G401 (cell line): ENCODE measurements at regions not wholly inside any gene's neighbourhood (a gene's known extent, or its start where the extent isn't known, plus 50 kb on each side); places are given as distances from the start of the nearest gene placed in this dataset.
"Not testable (repeated sequence)": the region's sequence is repeated elsewhere in the genome, so short reads cannot be mapped to it uniquely, and the experiment has no call there.

ENCODE experiments used
- DNase-seq: peaks from one replicate; pipeline ENCODE4 v3.0.0-alpha.2; 2015; ENCODE audit warnings: low spot score
- in situ Hi-C: cut with HindIII; loops from 2 replicates; pipeline ENCODE4 v1.10.0; 2016; ENCODE audit warnings: low sequenced_read_pairs, mixed read lengths

DNA sequence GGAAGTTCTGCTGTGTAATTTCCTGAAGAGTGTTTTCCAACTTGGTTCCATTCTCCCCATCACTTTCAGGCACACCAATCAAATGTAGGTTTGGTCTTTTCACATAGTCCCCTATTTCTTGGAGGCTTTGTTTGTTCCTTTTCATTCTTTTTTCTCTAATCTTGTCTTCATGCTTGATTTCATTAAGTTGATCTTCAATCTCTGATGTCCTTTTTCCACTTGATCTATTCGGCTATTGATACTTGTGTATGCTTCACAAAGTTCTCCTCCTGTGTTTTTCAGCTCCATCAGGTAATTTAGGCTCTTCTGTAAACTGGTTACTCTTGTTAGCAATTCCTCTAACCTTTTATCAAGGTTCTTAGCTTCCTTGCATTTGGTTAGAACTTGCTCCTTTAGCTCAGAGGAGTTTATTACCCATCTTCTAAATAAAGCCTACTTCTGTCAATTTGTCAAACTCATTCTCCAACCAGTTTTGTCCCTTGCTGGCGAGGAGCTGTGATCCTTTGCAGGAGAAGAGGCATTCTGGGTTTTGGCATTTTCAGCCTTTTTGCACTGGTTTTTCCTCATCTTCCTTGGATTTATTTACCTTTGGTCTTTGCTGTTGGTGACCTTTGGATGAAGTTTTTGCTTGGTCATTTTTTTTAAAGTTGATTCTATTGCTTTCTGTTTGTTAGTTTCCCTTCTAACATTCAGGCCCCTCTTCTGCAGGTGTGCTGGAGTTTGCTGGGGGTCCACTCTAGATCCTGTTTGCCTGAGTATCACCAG is 261.5 kb downstream of the FOXG1 start:
- not testable (repeated sequence) for DNase-seq

DNA sequence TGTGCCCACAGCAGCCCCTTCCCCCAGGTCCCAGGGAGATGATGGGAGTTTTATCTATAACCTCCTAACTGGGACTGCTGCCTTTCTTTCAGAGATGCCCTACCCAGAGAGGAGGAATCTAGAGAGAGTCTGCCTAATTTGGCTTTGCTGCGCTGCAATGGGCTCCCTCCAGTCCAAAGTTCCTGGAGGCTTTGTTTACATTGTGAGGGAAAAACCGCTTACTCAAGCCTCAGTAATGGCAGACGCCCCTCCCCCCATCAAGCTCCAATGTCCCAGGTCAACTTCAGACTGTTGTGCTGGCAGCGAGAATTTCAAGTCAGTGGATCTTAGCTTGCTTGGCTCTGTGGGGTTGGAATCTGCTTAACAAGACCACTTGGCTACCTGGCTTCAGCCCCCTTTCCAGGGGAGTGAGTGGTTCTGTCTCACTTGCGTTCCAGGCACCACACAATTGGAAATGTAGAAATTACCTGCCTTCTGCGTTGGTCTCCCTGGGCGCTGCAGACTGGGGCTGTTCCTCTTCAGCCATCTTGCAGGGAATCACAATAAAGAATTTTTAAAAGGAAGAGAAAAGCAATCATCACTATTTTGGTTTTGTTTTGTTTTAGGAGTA is 262.5 kb downstream of the FOXG1 start:
- DNase-seq: no peak
- in situ Hi-C loops: no loop called here

More for the DNA sequence above, 261.5 kb downstream of the FOXG1 start:
- in situ Hi-C loops: not testable (repeated sequence)

DNA sequence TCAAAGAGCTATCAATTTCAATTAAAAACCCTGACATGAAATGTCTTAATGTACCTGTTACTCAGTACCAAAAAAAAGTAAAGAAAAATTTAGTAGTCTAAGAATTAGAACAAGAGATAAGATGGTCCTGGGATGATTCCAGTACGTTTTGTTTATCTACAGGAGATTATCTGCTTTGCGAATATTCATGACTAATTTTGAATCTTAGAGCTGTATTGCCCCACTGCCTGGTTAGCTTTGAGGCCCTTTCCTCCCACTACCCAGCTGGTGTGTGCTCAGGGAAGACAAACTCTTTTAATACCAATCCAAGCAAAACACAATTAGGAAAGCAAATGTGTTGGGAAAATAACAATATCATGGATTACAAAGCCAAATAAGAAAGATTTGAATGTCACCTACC is 263.5 kb downstream of the FOXG1 start:
- in situ Hi-C loops: no loop called here
- no peak for DNase-seq

DNA sequence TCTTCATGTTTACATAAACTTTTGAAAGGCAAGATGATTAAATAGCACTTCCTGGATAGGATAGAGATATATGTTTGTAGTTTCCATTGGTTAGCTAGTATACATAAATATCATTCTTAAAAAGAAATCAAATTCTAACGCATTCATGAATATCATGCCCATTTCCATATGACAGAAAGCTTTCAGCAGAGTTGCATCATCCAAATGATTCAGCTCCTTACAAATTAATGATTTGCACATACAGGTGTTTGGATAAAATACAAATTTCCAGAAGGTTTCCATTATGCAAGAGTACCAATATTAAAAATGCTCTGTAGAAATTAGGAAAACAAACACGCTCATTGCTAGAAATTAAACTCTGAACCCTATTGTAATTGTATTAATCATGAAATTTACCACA is 264.4 kb downstream of the FOXG1 start:
- no peak for DNase-seq
- in situ Hi-C loops: no loop called here

DNA sequence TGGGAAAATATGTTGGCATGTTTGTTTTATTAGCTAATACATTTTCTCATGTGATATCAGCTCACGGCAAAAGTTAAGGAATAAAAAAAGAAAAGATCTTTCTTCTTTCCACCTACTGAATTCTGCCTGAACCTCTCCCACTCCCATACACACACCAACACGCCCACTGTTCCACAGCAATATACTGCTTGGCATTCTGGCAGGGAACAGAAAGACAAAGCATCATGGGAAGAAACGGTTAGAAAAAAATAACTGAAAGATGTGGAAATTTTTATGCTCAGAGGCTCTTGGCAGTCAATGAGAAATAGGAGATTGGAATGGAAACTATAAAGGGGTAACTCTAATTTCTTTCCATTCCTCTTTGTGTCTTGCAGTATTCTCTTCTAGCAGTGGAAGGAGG is 268.5 kb downstream of the FOXG1 start:
- DNase-seq: no peak
- in situ Hi-C loops: no loop called here

DNA sequence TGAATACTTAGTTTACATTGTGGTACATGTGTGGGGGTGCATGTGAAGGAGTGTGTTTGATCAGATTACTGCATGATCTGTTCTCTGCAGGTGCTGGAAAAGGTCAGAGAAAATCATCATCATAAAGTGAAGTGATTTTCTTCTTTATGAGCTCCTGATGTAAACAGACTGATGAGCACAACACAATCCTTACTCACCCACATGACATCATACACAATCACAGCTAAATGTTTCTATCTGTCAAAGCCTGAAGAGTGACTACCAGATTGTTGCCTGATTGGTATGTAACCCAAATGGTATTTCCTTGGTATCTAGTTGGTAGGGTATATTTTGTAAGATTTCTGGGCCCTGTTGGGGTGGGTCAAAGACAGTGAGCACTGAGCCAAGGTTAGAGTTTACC is 270.8 kb downstream of the FOXG1 start:
- no peak for DNase-seq
- in situ Hi-C loops: no loop called here

DNA sequence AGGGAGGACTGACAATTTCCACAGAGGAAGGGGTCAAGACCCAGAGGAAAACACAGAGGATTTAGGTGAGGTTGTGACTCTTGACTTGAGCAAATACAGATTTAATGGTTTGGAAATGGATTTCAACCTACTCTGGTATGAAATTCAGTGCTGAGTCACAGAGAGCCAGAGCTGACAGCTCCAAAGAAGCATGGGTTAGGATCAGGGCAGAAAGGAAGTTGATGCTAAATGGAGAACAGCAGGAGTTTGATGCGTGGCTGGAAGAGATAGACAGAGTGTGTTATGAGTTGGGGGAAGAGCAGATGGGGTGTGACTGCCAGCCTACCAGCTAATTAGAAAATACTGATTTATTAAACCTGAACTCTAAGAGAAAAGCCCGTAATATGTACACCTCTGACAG is 272.6 kb downstream of the FOXG1 start:
- no peak for DNase-seq
- in situ Hi-C loops: no loop called here

DNA sequence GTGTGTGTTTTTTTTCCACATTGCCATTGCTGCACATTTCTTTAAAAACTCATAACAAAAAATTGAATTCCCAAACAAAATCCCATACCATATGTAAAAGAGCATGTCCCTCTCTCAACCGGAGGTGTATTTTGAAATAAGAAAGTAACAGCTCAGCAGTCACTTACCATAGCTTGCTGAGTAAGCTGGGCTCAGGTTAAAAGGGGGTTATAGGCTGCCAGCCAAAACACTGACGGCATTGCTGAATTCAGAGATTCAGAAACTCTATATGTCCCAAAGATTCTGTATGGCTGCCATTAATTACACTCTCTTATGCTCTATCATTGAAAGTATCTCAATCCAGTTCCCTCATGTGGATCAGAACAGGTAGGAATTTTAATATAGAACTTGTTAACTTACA is 276.0 kb downstream of the FOXG1 start:
- in situ Hi-C loops: no loop called here
- no peak for DNase-seq

DNA sequence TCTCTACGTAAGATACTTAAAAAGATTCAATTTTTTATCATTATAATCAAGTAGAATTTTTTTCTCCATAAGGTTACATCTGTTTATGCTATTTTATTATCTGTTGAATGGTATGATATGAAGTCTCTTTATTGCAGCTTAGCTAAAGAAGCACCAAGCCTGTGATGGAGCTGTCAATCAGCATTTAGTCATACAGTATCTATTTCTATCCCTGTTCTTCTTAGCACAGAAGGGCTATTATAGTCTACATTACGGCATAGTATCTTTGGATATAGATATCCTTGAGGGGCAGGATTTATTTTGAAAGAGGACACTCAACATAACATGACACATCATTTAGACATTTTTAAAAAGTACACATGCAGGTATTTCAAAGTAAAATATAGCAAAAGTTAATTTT is 277.1 kb downstream of the FOXG1 start:
- in situ Hi-C loops: no loop called here
- DNase-seq: no peak

DNA sequence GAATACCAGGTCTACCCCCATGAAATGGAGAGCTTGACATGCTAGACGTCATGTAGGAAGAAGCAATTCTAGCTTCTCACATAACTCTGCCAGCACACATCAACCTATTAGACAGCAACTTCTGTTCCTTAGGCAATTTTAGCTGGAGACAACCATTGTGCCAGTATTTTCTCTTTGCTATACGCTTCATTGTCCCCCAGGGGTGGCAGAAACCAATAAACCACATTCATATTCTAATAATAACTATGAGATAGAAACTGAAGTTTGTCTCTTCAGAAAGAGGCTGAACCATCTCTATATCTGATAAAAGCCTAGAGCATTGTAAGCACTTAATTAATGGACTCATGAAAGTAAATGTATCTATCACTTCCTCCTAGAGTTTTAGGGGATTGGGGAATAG is 278.6 kb downstream of the FOXG1 start:
- DNase-seq: no peak
- in situ Hi-C loops: no loop called here

DNA sequence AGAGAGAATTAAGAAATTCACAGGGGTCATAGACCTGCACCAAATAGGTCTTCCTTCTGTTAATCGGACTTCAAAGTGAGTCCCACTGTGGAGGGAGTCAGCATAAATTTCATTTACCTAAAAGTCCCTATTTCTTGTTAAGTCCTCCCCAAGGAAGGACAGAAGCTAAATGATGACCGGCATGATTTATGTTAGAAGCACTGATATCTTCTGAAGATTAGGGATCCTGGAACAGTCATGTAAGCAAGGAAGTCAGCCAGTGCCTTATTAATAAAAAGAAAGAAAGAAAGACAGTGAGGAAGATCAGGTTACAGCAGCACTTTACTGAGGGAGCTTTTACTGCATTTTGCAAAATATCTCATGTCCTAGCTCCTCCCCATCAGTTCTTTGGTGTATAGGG is 287.5 kb downstream of the FOXG1 start:
- DNase-seq: no peak
- in situ Hi-C loops: no loop called here

DNA sequence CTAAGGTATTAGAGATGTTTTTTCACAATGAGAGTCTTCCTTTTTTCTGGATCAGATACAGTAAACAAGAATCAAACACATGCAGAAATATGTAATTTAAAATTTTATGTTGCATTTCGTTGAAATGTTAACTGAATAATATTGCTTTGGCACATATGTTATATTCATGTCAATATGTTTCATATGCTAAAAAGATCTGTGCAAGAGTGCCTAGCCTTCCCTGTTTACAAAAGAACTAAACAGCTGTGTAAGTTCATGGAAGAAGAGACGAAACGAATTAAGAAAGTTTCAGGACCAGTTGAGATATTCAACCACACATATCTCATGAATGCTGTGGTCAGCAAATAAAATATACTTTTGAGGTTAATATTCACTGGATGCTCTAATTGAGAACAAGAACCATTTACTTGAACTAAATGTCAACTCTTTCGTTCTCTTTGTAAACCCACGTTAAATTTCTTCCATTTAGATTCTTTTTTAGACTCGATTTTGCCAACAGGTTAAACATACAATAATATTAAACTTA is 289.5 kb downstream of the FOXG1 start:
- no peak for DNase-seq
- in situ Hi-C loops: no loop called here

DNA sequence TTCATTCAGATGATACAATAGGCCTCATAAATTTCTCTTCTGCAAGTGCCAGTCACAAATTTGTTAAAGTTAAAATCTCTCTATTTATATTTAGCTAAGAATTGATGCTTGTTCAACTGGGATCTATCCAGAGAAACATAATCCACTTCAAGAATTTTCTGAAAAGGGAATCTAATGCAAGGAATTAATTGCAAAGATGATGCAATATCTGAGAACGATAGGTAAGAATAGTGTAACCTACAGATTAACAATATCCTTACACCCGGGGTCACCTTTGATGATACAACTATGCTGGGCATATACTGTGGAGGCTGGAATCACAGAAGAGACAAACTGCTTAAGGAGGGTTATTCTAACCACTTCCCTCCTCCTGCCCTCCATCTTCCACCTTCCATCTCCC is 295.1 kb downstream of the FOXG1 start:
- DNase-seq: no peak
- in situ Hi-C loops: no loop called here

DNA sequence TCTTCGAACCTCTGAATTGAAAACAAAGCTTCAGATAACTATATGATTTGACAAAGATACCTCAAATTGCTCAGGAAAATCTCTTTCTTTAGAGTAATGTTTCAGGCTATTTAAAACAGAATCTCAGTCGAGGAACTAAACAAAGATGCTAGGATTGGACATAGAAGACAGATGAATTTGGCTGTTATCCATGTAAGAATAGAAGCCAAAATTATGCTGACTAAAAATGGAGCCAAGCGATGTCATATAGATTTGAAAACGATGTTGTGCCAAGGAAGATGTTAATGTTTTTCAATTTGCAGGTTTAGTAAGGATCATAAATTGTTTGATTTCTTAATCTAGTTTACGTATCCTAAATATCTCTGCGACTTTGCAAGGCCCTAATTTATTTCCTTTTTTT is 295.9 kb downstream of the FOXG1 start:
- no peak for DNase-seq
- in situ Hi-C loops: no loop called here

DNA sequence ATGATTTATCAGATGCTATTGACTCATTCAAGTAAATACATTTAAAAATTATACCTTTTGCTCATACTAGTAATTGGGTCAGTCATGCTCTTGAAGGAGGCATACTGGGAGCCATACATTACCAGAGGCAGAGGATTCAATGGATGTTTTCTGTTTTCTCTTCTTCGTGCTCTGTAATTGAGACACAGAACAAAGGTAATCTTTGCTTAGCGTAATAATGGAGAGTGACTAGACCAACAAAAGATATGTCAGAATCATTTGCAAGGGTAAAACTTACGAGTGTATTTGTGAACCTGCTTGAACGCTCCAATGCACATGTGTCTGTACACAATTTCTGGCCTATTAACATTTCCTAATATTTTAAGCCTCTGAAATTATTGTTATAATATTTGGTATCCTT is 296.4 kb downstream of the FOXG1 start:
- in situ Hi-C loops: no loop called here
- no peak for DNase-seq

DNA sequence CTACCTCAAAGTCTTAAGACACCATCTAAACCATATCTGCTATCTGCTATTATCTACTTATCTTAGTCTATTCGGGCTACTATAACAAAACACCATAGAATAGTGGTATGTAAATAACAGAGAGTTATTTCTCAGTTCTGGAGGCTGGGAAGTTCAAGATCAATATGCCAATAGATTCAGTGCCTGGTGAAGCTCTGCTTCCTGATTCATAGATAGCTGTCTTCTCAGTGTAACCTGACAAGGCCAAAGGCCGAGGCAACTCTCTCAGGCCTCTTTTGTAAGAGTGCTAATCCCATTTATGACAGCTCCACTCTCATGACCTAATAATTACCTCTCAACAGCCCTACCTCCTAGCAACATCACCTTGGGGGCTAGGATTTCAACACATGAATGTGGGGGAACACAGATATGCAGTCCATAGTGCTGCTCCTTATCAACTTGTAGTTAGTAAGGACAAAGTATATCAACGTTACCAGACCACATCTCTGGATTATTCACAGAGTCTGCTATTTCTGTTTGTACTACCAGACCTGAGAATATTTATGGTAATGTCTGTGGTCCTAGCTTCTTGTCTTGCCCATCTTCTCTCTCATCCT is 297.8 kb downstream of the FOXG1 start:
- in situ Hi-C loops: no loop called here
- DNase-seq: no peak

DNA sequence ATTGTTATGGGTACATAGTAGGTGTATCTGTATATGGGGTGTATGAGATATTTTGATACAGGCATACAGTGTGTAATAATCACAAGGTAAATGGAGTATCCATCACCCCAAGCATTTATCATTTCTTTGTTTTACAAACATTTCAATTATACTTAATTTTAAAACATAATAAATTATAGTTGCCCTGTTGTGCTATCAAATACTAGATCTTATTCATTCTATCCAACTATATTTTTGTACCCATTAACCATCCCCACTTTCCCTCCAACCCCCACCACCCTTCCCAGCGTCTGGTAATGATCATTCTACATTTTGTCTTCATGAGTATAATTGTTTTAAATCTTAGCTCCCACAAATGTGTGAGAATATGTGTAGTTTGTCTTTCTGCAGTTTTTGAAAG is 302.6 kb downstream of the FOXG1 start:
- no peak for DNase-seq
- in situ Hi-C loops: no loop called here

DNA sequence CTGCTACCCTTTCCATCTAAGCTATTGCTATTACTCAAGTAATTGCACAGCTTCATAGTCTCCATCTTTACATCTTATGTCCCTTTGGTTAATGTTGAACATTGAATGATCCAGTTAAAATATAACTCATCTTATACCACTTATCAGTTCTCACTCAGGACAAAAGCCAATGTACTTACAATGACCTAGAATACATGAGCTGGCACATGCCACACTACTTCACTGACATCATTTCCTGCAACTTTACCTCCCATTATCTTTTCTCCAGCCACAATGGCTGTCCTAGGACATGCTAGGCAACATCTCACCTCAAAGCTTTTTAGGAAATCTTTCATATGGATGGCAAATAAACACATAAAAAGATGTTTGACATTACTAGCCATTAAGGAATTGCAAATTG is 309.2 kb downstream of the FOXG1 start:
- in situ Hi-C loops: no loop called here

DNA sequence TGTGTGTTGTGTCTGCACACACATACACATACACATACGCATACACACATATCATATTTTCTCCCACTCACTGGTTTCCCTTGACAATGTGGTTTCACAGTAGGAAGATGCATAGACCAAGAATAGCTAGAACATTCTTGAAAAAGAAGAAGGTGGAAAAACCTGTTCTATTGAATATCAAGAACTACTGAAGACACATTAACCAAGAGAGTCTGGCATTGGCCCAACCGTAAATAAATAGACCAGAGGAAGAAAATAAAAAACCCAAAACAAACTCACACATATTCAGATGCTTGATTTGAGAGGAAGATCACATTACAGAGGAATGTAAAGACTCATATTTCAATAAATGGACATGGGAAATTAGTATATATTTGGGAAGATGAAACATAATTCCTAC is 311.3 kb downstream of the FOXG1 start:
- no peak for DNase-seq
- in situ Hi-C loops: no loop called here

More for the DNA sequence above, 309.2 kb downstream of the FOXG1 start:
- DNase-seq: no peak

DNA sequence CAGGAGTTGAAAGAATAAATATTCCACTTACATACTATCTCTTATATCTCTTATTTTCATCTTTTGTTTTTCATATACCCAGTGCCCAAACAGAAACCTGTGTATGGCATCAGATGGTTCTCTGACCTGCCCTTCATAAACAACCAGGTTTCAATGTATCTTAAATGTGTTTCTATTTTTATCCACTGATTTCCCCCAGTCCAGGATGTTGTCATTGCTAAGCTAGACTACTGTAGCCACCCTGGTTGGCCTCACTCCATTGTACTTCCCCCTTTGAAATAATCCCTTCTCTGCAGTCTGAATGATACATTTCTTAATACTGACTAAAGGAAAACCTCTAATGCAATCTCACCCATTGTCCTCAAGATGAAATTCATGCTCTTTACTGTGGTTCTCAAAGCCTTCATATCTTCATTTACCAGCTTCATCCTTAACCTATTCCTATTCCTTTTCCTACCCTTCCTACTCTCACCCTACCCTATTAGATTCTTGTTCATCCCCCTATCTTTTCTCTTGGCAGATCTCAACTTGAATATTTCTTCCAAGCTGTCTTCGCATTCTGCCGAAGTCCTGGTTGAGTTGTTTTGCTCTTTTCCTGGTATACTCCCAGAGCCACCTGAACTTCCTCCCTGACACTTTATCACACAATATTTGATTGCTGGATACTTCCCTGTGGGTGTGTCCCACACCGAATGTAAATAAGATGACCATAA is 312.4 kb downstream of the FOXG1 start:
- DNase-seq: no peak
- in situ Hi-C loops: no loop called here
